Hematopoietic multipotent progenitor cell treated with erythropoietin and hydrocortisone succinate and interleukin-3 and kit ligand, for 4 days (in vitro differentiated cells): ENCODE measurements at regions not wholly inside any gene's neighbourhood (a gene's known extent, or its start where the extent isn't known, plus 50 kb on each side); places are given as distances from the start of the nearest gene placed in this dataset.
A peak's percentile ranks its signal among the peaks of the same experiment; 100 is the strongest.

Experiments
- DNase-seq: peaks from one replicate; pipeline ENCODE4 v3.0.0-alpha.2; 2015

GRCh38 chr21:38660333-38661196 lies 145.2 kb upstream of the ETS2 start:
- DNase-seq: peak; percentile 61

DNA sequence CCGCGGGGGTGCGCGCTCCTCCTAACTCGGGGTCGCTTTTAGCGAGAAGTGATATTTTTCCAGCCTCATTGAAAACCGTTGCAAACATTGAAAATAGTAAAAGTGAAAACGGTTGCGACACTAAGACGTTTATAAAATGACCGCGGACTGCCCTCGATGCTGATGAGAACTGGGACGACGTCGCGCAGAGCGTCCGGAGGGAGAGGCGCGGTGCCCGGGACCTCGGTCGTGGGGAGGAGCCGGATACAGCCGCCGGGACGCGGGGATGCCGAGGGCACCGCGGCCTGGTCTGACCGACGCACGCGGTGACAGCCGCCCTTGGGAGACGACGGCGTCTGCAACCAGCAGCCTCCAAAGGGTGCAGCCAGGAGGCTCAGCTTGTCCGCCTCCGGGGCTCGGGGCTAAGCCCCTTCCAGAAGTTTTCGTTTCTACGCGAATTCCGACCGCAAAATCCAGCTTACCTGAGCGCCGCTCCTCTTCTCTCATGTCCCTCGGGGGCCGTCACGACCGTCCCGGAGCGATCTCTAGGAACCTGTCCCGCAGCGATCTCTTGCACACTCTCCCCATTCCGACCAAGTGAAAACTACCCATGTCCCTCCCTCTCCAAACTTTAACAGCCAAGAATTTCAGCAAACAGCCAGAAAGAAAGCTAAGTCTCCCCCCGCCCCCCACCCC lies 144.4 kb upstream of the ETS2 start:
- DNase-seq: peak; percentile 63

DNA sequence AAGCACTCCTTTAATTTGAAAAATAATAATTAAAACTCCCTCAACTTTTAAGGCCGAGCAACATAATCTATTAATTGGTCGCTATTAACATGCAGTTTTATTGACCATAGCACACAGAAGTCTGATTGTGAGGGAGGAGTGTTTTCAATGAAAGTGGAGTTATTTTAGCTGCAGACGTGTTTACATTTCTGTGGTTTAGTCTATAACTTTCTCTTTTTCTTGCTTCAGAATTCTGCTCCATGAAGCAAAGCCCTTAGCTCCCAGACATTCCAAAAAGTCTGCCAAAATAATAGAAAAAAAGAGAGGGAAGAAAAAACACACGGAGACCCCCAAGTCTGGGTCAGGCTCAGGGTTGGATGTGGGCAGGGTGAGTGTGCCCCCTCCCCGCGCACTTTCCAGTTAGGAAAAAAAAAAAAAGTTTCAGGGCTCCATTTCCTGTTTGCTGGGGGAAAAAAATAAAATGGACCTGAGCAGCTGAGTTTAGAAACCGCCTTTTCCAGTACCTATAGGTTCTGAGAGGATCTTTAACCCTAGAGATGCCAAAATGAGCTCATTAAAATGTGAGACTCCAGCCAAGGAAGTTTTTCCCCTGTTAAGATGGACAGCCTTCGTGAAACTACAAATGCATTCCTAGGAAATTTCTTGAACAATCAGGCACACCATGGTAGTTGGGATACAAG lies 143.7 kb upstream of the ETS2 start:
- DNase-seq: peak; percentile 18

DNA sequence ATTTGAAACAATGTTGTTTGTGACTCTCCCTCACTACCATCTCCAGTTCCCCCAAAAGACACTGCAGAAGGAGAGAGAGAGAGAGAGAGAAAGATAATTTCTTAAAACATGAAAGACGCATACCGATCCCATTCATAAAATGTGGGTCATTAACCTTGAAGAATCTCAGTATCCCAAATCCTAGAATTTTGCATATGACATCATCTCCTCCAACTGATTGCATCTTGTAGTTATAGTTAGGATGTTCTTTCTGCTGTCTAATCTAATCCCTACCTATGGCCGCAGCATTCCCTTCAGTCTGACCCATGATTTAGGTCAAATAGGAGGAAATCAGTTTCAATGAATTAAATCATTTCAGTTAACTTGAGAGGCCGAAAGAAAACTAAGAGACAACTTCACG lies 142.4 kb upstream of the ETS2 start:
- no peak for DNase-seq

GRCh38 chr21:38664315-38664714 lies 141.4 kb upstream of the ETS2 start:
- no peak for DNase-seq

DNA sequence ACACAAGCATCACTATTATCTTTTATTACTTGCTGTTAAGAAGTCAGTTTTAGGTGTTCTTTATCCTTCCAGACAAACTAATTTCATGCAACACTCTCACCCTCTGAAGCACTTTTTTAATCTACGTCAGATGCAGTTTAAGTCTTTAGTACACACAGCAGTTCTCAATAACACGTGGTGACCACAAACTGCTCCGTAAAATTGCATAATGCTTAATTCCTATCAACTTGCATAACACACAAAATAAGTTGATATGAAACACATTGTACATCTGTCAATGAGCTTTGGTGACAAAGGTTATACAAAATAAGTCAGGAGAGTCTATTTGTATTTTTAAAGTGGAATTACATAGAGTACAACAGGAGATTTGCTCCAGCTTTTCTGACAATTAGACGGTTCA lies 140.9 kb upstream of the ETS2 start:
- peak; percentile 53 for DNase-seq

- no peak for DNase-seq
Observed at GRCh38 chr21:38667291-38667870, 138.3 kb upstream of the ETS2 start.

DNA sequence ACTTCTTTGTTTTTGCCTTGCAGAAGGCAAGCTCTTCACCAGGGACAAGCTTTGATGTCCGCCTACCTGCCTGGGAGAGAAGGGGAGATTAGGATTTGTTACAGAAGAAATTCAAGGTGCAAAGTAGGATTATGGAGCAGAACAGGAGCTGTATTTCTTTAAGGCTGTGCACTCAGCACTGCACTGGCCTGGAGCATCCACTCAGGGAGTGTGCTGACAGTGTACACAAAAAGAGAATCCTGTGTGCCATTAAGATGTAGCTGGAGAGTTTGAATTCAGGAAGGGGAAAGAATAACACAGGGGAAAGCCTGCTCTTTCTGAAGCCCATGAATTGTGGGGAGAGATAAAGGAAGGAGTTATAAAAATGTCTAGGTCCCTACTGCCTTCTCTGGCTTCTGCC lies 137.7 kb upstream of the ETS2 start:
- DNase-seq: no peak

GRCh38 chr21:38668541-38668940 lies 137.2 kb upstream of the ETS2 start:
- DNase-seq: no peak

- peak; percentile 74 for DNase-seq
Observed at GRCh38 chr21:38669186-38669585, 136.5 kb upstream of the ETS2 start.

DNA sequence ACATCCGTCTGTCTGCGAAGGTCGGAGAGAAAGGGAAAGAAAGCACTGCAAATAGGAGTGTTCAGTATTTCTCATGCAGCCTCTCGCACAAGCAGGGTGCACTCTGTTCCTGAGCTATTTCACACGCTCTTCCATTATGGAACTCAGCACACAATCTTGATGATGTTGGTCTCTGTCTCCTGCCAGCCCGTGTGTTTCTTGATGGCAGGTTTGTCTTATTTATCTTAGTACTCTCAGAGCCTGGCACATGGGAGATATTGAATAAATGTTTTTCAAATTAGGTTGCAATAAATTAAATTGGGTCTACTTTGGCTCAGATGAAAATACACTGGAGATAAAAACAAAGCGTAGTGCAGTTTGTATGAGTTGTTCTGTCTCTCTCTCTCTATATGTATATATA lies 134.9 kb upstream of the ETS2 start:
- DNase-seq: no peak

DNA sequence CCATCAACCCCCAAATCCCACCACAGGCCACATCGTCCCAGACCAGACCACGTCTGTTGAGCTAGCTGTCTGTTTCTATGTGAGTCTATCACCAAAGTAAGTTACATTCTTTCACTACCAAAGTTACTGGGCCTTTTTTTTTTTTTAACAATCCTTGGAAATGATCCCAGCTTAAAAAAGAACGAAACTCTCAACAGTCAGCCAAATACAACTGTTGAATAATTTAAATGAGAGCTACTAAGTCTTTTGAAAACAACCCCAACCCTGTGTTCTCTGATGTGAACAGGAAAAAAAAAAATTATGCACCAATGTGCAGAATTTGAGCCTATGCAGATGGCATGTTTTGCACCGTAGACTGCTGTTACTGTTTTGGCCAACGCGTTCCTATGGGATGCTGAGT lies 134.0 kb upstream of the ETS2 start:
- no peak for DNase-seq

GRCh38 chr21:38675182-38675824 lies 130.4 kb upstream of the ETS2 start:
- no peak for DNase-seq

GRCh38 chr21:38678827-38679226 lies 126.9 kb upstream of the ETS2 start:
- no peak for DNase-seq

DNA sequence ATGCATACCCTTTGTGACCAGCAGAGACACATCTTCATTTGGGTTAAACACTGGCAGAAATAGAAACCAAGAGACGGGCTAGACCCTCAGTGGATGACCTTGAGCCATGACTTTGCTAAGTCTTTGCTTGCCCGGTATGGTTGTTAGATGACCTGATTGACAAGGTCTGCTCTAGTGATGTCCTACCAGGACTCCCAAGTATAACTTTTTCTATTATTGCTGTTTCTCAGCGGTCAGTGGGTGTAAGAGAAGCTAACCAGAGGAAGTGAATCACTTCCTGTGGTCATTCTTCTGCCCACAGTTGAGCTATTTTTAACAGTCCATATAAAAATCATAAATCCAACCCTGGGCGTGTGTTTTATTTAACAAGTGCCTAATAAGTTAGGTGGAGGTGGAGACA lies 126.2 kb upstream of the ETS2 start:
- peak; percentile 59 for DNase-seq

DNA sequence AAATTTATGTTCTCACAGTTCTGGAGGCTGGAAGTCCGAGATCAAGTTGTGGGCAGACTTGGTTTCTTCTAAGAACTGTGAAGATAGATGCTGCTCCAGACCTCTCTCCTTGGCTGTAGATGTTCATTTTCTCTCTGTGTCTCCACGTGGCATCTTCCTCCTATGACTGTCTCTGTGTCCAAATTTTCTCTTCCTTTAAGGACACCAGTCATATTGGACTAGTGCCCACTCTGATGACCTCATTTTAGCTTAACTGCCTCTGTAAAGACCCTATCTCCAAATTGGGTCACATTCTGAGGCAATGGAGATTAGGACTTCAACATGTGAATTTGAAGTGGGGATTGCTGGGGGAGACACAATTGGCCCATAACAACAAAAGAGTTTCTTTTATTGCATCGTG lies 125.3 kb upstream of the ETS2 start:
- DNase-seq: no peak

GRCh38 chr21:38683222-38683621 lies 122.5 kb upstream of the ETS2 start:
- DNase-seq: no peak

DNA sequence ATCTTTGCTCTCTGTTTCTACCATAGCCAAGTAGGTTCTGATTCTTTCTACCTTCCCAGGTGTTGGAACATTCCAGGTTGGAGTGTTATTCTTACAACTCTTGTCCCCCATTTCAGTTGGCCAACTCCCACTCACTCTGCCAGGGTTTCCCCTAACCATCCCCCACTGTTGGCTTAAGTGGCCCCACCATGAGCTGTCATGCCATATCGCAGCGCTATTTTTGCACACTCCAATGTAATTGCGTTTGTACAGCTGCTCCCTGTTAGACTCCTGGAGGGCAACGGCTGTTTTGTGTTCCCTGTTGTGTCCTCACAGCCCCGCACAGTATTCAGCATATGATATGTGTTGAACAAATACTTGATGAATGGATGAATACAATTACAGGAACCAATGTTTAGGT lies 117.7 kb upstream of the ETS2 start:
- no peak for DNase-seq

DNA sequence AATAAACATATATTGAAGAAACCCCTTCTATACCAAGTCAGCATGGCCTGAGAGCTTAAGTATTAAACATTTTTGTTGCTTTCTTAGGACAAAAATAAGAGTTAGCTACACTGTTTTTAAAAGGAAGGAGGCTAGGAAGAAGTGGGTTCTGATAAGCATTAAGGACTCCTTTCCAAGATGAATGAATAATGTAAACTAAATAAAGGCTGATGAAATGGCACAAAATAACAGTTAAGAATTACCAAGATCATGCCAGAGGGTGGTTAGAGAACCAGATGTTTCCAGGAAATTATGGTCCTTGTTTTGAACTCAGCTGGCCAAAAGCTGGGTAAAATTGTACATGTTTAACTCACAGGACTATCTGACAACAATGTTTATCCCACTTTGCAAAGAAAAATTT lies 114.1 kb upstream of the ETS2 start:
- peak; percentile 28 for DNase-seq

GRCh38 chr21:38696579-38696978 lies 109.2 kb upstream of the ETS2 start:
- DNase-seq: no peak

- peak; percentile 23 for DNase-seq
Observed at GRCh38 chr21:38699048-38699447, 106.7 kb upstream of the ETS2 start.

GRCh38 chr21:38702196-38702595 lies 103.5 kb upstream of the ETS2 start:
- no peak for DNase-seq

DNA sequence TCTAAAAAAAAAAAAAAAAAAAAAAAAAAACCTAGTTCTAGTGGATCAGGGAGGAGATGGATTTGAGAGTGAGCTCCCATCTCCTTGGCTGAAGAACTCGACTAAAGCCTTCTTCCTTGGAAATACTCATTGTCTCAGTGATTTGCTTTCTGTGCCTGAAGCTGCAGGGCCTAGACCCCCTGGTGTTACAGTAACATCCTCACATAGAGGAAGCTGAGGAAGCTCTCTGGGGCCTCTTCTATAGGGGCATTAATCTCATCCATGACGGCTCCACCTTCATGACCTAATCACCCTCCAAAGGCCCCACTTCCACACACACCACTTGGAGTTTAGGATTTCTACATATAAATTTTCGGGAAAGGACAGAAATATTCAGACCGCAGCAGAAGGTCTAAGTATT lies 95.9 kb upstream of the ETS2 start:
- peak; percentile 24 for DNase-seq
